GM12878 (cell line): ENCODE measurements at regions not wholly inside any gene's neighbourhood (a gene's known extent, or its start where the extent isn't known, plus 50 kb on each side); places are given as distances from the start of the nearest gene placed in this dataset.
A peak's percentile ranks its signal among the peaks of the same experiment; 100 is the strongest.

Experiments
- BRCA1 ChIP-seq: IDR thresholded peaks from 2 replicates; pipeline ENCODE4 v1.6.1; 2011; ENCODE audit warnings: low read depth, low read length, improper control_type of control experiment
- CEBPB ChIP-seq, 2 experiments: fragments of 150-350 bp in 1 of 2; IDR thresholded peaks; 2 replicates each; pipeline ENCODE4 v1.6.1; 2012 to 2014; ENCODE audit warnings: low read depth in 2 of 2, low read length in 2 of 2, borderline replicate concordance in 1 of 2, inconsistent platforms in 1 of 2
- EED ChIP-seq: sonication (generic); IDR thresholded peaks from 2 replicates; pipeline ENCODE4 v1.6.1; 2016; ENCODE audit warnings: antibody characterized with exemption, low read depth
- EGR1 ChIP-seq, 2 experiments: IDR thresholded peaks; 1 replicate in 1 of 2; 2 replicates in 1 of 2; pipeline ENCODE4 v1.6.1; 2011 to 2012; ENCODE audit warnings: low read depth in 2 of 2, low read length in 2 of 2, borderline replicate concordance in 1 of 2, mild to moderate bottlenecking in 1 of 2, moderate library complexity in 1 of 2
- FOXK2 ChIP-seq: fragments of 450-650 bp; IDR thresholded peaks from 2 replicates; pipeline ENCODE4 v1.6.1; 2017; ENCODE audit warnings: mild to moderate bottlenecking, moderate library complexity
- FOXM1 ChIP-seq: IDR thresholded peaks from 2 replicates; pipeline ENCODE4 v1.6.1; 2012; ENCODE audit warnings: low read depth, mild to moderate bottlenecking, inconsistent platforms, low read length, moderate library complexity
- GATAD2B ChIP-seq: fragments of 450-650 bp; conservative IDR thresholded peaks from 2 replicates; pipeline ENCODE4 v1.6.1; 2017; ENCODE audit warnings: low read depth, mild to moderate bottlenecking, moderate library complexity
- HCFC1 ChIP-seq: fragments of 150-350 bp; IDR thresholded peaks from 2 replicates; pipeline ENCODE4 v1.6.1; 2014; ENCODE audit warnings: low read length
- IKZF2 ChIP-seq, 2 experiments: fragments of 450-650 bp; IDR thresholded peaks; 2 replicates each; pipeline ENCODE4 v1.6.1; 2017; ENCODE audit warnings: mild to moderate bottlenecking in 2 of 2, moderate library complexity in 2 of 2
- JUNB ChIP-seq: IDR thresholded peaks from 2 replicates; pipeline ENCODE4 v1.6.1; 2016; ENCODE audit warnings: antibody characterized with exemption, mild to moderate bottlenecking
- KLF5 ChIP-seq: fragments of 450-650 bp; IDR thresholded peaks from 2 replicates; pipeline ENCODE4 v1.6.1; 2014; ENCODE audit warnings: mild to moderate bottlenecking; ENCODE audit not compliant: partially characterized antibody
- MTA2 ChIP-seq: fragments of 450-650 bp; IDR thresholded peaks from 2 replicates; pipeline ENCODE4 v1.6.1; 2016; ENCODE audit warnings: low read depth, mild to moderate bottlenecking, moderate library complexity
- NR2C1 ChIP-seq: fragments of 450-650 bp; IDR thresholded peaks from 2 replicates; pipeline ENCODE4 v1.6.1; 2017; ENCODE audit warnings: antibody characterized with exemption, mild to moderate bottlenecking, moderate library complexity
- POLR2AphosphoS5 ChIP-seq: IDR thresholded peaks from 2 replicates; pipeline ENCODE4 v1.6.1; 2011; ENCODE audit warnings: mild to moderate bottlenecking, low read length, inconsistent platforms
- POU2F2 ChIP-seq: IDR thresholded peaks from 3 replicates; pipeline ENCODE4 v1.6.1; 2011; ENCODE audit warnings: low read depth, mild to moderate bottlenecking, low read length, borderline replicate concordance
- RCOR1 ChIP-seq: conservative IDR thresholded peaks from 2 replicates; pipeline ENCODE4 v1.6.1; 2012; ENCODE audit warnings: low read depth, low read length, improper control_type of control experiment
- SIN3A ChIP-seq: IDR thresholded peaks from 2 replicates; pipeline ENCODE4 v1.6.1; 2012; ENCODE audit warnings: low read depth, low read length, improper control_type of control experiment
- SIX5 ChIP-seq: IDR thresholded peaks from 2 replicates; pipeline ENCODE4 v1.6.1; 2011; ENCODE audit warnings: mild to moderate bottlenecking, low read depth, low read length, moderate library complexity; ENCODE audit not compliant: severe bottlenecking
- SMAD5 ChIP-seq: IDR thresholded peaks from 2 replicates; pipeline ENCODE4 v1.6.1; 2016; ENCODE audit warnings: antibody characterized with exemption, low read depth
- SPI1 ChIP-seq: IDR thresholded peaks from 2 replicates; pipeline ENCODE4 v1.6.1; 2011; ENCODE audit warnings: low read depth, mild to moderate bottlenecking, low read length, moderate library complexity, borderline replicate concordance; ENCODE audit not compliant: insufficient read depth
- SUZ12 ChIP-seq: fragments of 200-600 bp; sonication (generic); IDR thresholded peaks from one replicate; pipeline ENCODE4 v1.6.1; 2018; ENCODE audit warnings: antibody characterized with exemption, mild to moderate bottlenecking; ENCODE audit not compliant: unreplicated experiment
- TAF1 ChIP-seq: IDR thresholded peaks from 2 replicates; pipeline ENCODE4 v1.6.1; 2011; ENCODE audit warnings: mild to moderate bottlenecking, low read depth, low read length, borderline replicate concordance
- TBL1XR1 ChIP-seq: IDR thresholded peaks from 2 replicates; pipeline ENCODE4 v1.6.1; 2012; ENCODE audit warnings: low read depth, low read length, improper control_type of control experiment
- TCF12 ChIP-seq: IDR thresholded peaks from 2 replicates; pipeline ENCODE4 v1.6.1; 2011; ENCODE audit warnings: low read depth, mild to moderate bottlenecking, low read length
- YBX1 ChIP-seq: fragments of 450-650 bp; IDR thresholded peaks from 2 replicates; pipeline ENCODE4 v1.6.1; 2016; ENCODE audit warnings: antibody characterized with exemption
- TF ChIP-seq, protein P1 (sequence below): fragments of 450-650 bp; IDR thresholded peaks from 2 replicates; pipeline ENCODE4 v1.6.1; 2014; ENCODE audit warnings: mild to moderate bottlenecking
- TF ChIP-seq, protein P2 (sequence below): fragments of 450-650 bp; IDR thresholded peaks from 2 replicates; pipeline ENCODE4 v1.6.1; 2017; ENCODE audit warnings: mild to moderate bottlenecking, low read depth, inconsistent platforms; ENCODE audit not compliant: poor library complexity, severe bottlenecking
- TF ChIP-seq, protein P3 (sequence below): IDR thresholded peaks from 2 replicates; pipeline ENCODE4 v1.6.1; 2011; ENCODE audit warnings: borderline replicate concordance, low read depth, mild to moderate bottlenecking, moderate library complexity, low read length; ENCODE audit not compliant: insufficient read depth, poor library complexity, severe bottlenecking
- TF ChIP-seq, protein P4 (sequence below): IDR thresholded peaks from 2 replicates; pipeline ENCODE4 v1.6.1; 2012; ENCODE audit warnings: low read length, inconsistent platforms

GRCh38 chr14:65296876-65297275 lies 115.7 kb upstream of the FUT8 start (continued):
- TF ChIP-seq NR2C1 (no peak), HCFC1 (no peak), SMAD5 (peak; percentile 66; the same call in 1 of the 2 replicates), SIX5 (no peak), EGR1 (IDR thresholded peaks at IDR 0.05; ENCODE audit: borderline replicate concordance in 1 of 2, low read depth in 2 of 2, low read length in 2 of 2) (no peak), EED (0 out of 2 replicates have a peak, but pooled peaks have one; percentile 37), JUNB (no peak), POU2F2 (no peak), TBL1XR1 (no peak), SIN3A (no peak), POLR2AphosphoS5 (peak; percentile 94), RCOR1 (no peak), KLF5 (no peak), CEBPB (IDR thresholded peaks at IDR 0.05; ENCODE audit: borderline replicate concordance in 1 of 2, low read depth in 2 of 2, low read length in 2 of 2) (no peak), GATAD2B (no peak), IKZF2 (IDR thresholded peaks at IDR 0.05) (no peak), MTA2 (no peak), SPI1 (peak; percentile 63; the same call in 1 of the 2 replicates), YBX1 (no peak), TCF12 (no peak), SUZ12 (no peak), BRCA1 (no peak), TAF1 (peak; percentile 42; the same call in 1 of the 2 replicates), FOXK2 (no peak), FOXM1 (no peak; the same call in 1 of the 2 replicates)
- TF ChIP-seq, protein P1, sequence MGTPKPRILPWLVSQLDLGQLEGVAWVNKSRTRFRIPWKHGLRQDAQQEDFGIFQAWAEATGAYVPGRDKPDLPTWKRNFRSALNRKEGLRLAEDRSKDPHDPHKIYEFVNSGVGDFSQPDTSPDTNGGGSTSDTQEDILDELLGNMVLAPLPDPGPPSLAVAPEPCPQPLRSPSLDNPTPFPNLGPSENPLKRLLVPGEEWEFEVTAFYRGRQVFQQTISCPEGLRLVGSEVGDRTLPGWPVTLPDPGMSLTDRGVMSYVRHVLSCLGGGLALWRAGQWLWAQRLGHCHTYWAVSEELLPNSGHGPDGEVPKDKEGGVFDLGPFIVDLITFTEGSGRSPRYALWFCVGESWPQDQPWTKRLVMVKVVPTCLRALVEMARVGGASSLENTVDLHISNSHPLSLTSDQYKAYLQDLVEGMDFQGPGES, result no peak
- TF ChIP-seq, protein P2, sequence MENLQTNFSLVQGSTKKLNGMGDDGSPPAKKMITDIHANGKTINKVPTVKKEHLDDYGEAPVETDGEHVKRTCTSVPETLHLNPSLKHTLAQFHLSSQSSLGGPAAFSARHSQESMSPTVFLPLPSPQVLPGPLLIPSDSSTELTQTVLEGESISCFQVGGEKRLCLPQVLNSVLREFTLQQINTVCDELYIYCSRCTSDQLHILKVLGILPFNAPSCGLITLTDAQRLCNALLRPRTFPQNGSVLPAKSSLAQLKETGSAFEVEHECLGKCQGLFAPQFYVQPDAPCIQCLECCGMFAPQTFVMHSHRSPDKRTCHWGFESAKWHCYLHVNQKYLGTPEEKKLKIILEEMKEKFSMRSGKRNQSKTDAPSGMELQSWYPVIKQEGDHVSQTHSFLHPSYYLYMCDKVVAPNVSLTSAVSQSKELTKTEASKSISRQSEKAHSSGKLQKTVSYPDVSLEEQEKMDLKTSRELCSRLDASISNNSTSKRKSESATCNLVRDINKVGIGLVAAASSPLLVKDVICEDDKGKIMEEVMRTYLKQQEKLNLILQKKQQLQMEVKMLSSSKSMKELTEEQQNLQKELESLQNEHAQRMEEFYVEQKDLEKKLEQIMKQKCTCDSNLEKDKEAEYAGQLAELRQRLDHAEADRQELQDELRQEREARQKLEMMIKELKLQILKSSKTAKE, result no peak
- TF ChIP-seq, protein P3, sequence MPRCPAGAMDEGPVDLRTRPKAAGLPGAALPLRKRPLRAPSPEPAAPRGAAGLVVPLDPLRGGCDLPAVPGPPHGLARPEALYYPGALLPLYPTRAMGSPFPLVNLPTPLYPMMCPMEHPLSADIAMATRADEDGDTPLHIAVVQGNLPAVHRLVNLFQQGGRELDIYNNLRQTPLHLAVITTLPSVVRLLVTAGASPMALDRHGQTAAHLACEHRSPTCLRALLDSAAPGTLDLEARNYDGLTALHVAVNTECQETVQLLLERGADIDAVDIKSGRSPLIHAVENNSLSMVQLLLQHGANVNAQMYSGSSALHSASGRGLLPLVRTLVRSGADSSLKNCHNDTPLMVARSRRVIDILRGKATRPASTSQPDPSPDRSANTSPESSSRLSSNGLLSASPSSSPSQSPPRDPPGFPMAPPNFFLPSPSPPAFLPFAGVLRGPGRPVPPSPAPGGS, result peak; percentile 16
- TF ChIP-seq, protein P4, sequence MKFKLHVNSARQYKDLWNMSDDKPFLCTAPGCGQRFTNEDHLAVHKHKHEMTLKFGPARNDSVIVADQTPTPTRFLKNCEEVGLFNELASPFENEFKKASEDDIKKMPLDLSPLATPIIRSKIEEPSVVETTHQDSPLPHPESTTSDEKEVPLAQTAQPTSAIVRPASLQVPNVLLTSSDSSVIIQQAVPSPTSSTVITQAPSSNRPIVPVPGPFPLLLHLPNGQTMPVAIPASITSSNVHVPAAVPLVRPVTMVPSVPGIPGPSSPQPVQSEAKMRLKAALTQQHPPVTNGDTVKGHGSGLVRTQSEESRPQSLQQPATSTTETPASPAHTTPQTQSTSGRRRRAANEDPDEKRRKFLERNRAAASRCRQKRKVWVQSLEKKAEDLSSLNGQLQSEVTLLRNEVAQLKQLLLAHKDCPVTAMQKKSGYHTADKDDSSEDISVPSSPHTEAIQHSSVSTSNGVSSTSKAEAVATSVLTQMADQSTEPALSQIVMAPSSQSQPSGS, result 0 out of 2 replicates have a peak, but pooled peaks have one; percentile 42
